Stimulated activated CD4-positive, alpha-beta T cell treated with anti-CD3 and anti-CD28 coated beads, TNF-alpha, amount 100 ng/mL, for 4 hours (primary cell): ENCODE measurements at regions not wholly inside any gene's neighbourhood (a gene's known extent, or its start where the extent isn't known, plus 50 kb on each side); places are given as distances from the start of the nearest gene placed in this dataset.

Source experiments
- DNase-seq, 3 experiments: peaks; one replicate each; pipeline ENCODE4 v3.0.0-alpha.2; 2020; ENCODE audit warnings: low read depth in 3 of 3

GRCh38 chr2:129702416-129703176 is 276.9 kb upstream of the RAB6C start:
- DNase-seq = no peak

- no peak for DNase-seq
Observed at GRCh38 chr2:129705085-129705484, 274.4 kb upstream of the RAB6C start.

GRCh38 chr2:129707800-129708199 is 271.7 kb upstream of the RAB6C start:
- no peak for DNase-seq

- DNase-seq = no peak
Observed at GRCh38 chr2:129708221-129708967, 271.1 kb upstream of the RAB6C start.

- DNase-seq = no peak
Observed at GRCh38 chr2:129709001-129709955, 270.2 kb upstream of the RAB6C start.

- no peak for DNase-seq
Observed at GRCh38 chr2:129709956-129710598, 269.4 kb upstream of the RAB6C start.

- no peak for DNase-seq
Observed at GRCh38 chr2:129710670-129711495, 268.6 kb upstream of the RAB6C start.

- no peak for DNase-seq
Observed at GRCh38 chr2:129711816-129712675, 267.4 kb upstream of the RAB6C start.

GRCh38 chr2:129712676-129712985 is 266.8 kb upstream of the RAB6C start:
- no peak for DNase-seq

GRCh38 chr2:129713337-129713736 is 266.1 kb upstream of the RAB6C start:
- DNase-seq = no peak

GRCh38 chr2:129716781-129717559 is 262.5 kb upstream of the RAB6C start:
- no peak for DNase-seq

GRCh38 chr2:129717560-129718130 is 261.8 kb upstream of the RAB6C start:
- DNase-seq = no peak

- DNase-seq = no peak
Observed at GRCh38 chr2:129719335-129719734, 260.1 kb upstream of the RAB6C start.

- no peak for DNase-seq
Observed at GRCh38 chr2:129720360-129720759, 259.1 kb upstream of the RAB6C start.

- DNase-seq = no peak
Observed at GRCh38 chr2:129720761-129721160, 258.7 kb upstream of the RAB6C start.

- DNase-seq = no peak
Observed at GRCh38 chr2:129721236-129721635, 258.2 kb upstream of the RAB6C start.

- no peak for DNase-seq
Observed at GRCh38 chr2:129721846-129722245, 257.6 kb upstream of the RAB6C start.

- DNase-seq = no peak
Observed at GRCh38 chr2:129722306-129723019, 257.0 kb upstream of the RAB6C start.
